GM19025 (cell line): ENCODE measurements at regions not wholly inside any gene's neighbourhood (a gene's known extent, or its start where the extent isn't known, plus 50 kb on each side); places are given as distances from the start of the nearest gene placed in this dataset.

ENCODE experiments used
- ATAC-seq: cut with Tn5 transposase; IDR thresholded peaks from one replicate; pipeline ENCODE4 v1.9.1; 2021; ENCODE audit warnings: mild to moderate bottlenecking, low read depth, moderate library complexity; ENCODE audit not compliant: unreplicated experiment

DNA sequence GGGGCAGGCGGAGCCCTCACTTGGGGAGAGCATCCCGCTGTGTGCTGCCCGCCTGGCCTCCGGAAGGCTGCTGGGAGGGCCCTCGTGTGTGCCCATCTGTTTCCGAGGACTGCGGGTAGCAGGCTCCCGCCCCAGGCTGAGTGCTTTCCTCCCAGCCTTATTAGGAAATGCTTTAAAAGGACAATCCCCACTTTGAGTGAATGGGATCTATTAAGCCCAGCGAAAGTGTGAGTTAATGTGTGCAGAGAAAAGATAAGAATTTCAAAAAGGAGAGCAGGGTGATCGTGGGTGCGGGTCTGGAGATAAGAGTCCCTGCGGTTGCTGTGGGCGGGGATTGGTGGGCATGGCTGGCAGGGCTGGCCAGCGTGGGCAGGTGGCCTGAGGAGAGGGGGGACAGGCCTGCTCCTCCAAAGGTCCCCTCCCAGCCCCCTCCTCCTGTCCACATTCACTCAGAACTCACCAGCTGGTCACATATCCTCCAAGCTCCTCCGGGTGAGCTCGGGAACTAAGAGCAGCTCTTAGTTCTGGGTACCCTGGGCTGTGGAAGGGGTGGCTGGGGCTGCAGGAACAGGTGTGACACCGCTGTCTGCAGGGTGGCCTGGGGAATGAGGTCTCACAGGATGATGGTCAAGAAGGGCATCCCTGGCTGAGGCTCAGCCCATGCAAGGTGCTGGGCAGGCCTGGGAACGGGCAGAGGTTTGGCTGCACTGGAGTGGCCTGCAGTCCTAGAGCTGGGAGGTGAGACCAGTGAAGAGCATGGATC is 1260.3 kb downstream of the BRD1 start:
- no peak for ATAC-seq

DNA sequence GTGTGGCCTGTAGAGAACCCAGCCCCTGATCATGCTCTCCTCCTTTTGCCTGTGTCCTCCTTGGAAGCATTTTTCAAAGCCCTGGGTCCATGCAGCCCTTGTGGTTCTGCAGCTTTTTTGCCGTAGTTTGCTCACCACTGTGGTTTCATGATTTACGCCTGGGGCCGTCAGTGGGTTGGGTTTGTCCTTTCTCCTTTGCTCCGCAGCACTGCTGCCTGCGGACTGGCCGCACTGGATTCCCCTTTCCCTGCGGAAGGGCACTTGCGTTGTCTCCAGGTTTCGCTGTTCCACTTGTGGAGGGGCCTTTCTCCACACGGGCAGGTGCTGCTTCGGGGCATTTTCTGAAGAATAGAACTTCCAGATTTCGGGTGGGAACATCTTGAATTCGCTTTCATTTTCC is 1260.9 kb downstream of the BRD1 start:
- no peak for ATAC-seq

DNA sequence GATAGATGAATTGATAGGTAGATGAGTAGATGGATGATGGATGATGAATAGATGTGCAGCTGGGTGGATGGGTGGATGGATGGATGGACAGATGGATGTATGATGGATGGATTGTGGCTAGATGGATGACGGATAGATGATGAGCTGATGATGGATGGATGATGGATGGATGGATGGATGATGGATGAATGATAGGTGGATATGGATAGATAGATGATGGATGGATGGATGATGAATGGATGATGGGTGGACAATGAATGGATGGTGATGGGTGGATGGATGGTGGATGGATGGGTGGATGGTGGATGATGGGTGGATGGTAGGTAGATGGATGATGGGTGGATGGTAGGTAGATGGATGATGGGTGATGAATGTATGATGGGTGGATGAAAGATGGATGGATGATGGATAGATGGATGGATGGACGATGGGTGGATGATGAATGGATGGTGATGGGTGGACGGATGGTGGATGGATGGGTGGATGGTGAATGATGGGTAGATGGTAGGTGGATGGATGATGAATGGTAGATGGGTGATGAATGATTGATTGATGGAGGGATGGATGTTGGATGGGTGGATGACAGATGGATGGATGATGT is 1261.7 kb downstream of the BRD1 start:
- ATAC-seq = no peak

DNA sequence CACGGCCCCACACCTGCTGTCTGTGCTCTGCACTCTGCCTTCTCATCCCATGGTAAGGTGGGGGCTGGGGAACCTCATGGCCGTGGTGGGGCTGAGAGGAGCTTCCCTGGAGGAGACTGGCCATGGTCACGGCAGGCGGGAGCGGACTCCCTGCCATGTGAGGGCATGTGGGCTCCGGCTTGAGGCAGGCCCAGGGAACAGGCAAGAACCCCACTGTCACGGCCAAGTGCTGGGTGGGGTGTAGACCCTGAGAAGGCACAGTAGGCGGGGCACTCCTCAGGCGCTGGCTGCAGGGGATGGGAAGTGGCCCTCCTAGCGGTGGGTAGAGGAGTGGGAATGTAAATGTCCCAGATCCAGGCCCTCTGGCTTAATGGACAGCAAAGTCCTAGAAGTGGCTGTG is 1262.7 kb downstream of the BRD1 start:
- no peak for ATAC-seq

DNA sequence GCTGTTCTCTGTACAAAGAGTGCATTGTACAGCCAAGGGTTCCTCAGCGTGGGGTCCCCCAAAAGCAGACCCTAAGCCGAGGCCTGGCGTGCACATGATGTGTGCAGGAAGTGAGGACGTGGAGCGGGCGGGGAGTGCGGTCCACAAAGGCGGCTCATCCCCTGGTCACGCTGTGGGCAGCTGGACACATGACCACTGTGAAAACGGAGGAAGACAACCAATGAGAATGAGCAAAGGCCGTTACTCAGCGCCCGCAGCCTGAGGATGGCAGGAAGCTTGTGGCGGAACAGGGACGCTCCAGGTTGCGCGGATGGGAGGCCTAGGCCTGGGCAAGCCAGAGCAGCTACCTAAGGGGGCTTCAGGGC is 1263.7 kb downstream of the BRD1 start:
- ATAC-seq = no peak

DNA sequence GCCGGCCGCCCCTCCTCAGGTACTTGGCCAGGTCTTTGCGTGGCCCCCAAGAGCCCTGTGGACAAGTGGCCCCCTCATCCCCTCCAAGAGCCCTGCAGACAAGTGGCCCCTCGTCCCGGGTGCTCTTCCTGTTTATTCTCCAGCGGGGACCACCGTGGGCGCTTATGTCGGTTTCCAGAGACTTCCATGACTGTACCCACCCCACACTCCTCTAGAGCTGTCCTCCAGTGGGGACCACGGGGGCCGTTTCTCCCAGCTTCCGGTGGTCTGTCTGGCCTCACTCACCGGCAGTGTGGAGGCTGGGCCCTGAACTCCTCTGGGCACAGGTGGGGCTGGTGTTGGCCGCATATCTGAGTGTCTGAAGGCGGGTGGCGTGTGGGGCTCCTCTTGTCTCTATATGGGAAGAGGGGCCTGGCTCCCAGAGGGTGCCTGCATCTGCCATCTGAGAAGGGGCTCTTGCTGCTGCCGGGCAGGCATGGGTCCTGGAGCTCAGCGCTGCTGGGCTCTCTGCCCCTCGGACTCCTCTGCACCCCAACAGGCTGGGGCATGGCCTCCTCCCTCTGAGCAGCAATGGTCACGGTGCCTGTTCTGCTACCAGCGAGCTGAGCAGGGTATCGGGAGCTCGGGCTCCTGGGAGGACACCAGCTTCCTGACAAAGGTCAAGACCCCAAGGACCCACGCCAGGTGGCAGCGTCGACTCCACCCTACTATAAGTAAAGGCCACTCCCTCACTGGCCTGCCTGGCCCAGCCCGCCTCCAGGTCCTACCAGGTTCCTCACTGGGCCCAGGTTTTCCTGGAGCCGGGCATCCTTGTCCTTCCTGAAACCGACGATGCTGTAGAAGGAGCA is 1264.3 kb downstream of the BRD1 start:
- no peak for ATAC-seq

DNA sequence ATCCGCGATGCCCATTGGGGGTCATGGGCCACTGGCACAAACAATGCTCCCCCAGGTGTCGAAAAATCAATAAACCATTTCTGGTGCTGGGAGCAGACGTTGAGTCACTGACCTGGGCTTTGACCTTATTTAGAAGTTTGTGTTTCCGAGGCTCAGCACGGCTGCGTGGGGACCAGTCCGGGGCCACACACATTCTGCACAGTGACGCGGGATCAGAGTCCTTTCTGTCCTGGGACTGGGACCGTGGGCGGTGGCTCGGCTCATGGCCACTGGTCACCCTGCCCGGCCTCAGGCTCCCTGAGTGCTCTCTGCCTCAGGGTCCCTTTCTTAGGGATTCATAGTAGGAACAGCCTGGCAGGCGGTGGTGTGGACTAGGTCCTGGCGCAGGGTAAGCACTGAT is 1266.0 kb downstream of the BRD1 start:
- ATAC-seq = no peak

DNA sequence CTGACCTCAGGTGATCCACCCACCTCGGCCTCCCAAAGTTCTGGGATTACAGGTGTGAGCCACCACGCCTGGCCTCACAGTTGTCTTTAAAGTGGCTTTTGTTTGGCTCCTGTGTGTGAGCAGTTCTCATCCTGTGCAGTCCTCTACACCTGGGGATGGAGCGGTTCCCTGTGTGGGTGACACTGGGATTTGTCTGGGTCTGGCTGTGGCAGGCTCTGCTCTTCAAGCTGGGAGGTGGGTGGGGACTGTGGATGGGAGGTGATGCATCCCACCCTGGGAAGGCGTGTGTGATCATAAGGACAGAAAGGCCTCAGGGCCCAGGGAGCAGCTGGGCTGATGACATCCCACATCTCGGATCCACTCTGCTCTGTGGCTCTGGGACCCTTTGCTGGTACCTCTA is 1266.8 kb downstream of the BRD1 start:
- ATAC-seq = no peak

DNA sequence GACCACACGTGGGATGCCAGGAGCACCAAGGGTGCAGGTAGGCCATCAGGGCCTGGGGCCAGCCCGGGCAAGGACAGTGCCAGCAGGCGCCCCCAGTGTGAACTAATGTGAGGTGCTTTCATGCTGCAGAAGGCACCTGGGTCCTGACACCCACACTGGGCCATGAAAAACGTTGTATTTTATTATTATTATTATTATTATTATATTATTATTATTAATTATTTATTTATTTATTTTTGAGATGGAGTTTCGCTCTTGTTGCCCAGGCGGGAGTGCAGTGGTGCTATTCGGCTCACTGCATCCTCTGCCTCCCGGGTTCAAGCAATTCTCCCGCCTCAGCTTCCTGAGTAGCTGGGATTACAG is 1267.3 kb downstream of the BRD1 start:
- ATAC-seq = no peak

DNA sequence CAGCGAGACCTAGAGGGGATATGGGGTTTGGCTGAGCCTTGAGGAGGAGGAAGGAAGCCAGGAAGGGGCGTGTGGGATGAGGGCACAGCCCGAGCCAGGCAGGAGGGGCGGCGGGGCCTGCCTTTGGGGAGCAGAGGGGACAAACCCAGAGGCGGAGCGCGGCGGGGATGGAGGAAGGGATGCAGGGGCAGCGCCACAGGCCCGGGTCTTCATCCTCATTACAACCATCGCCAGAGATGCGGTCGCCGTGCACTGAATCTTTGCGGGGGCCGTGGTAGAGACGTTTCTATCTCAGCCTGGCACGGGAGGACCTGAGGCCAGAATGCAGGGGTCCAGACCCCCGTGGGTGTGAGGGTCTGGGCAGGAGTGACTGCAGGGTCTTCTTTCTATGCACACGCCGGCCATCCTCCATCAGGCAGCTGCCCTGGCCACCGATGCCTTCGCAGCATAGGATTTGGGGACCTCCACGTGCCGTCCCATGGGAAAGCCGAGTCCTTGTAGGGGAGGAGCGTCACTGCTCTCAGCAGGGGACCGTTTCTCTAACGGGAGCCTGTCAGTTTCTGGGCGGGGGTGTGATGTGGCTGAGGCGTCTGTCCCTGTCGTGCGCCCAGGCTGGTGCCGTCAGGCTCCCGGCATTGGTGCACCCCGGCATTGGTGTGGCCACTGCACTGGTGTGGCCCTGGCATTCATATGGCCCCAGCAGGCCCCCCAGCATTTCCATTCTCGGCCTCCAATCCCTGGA is 1267.9 kb downstream of the BRD1 start:
- ATAC-seq = no peak

DNA sequence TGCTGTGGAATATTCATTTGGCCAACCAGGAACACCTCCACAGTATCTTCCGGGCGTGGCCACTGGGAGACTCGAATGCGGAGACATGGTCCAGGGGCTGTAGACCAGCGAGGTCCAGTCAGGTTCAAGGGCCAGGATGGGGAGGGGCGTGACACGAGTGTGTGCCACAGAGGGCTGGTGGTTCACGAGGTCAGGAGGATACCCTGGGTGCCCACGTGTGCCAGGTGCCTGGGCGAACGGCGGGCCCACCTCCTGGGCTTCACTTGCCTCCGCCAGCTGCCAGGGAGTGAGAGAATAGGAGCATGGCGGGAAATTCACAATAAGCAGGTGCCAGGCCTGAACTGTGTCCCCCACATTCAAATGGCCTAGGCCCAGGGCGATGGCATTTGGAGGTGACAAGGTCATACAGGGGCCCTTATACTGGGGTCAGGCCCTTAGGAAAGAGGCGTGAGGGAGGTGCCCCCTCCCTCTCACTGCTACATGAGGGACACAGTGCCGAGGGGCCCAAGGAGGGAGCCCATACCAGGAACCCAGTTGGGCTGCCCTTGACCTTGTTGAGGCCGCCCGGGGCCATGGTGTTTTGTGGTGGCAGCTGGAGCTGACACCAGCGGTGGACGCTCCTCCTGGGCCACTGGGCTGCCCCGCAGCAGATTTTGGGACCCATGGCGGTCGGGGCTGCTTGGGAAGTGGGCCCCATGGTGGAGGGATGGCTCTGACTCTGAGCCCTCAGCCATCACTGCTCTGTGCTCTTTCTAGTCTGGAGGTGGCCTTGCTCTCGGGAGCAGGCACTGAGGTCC is 1268.9 kb downstream of the BRD1 start:
- no peak for ATAC-seq

DNA sequence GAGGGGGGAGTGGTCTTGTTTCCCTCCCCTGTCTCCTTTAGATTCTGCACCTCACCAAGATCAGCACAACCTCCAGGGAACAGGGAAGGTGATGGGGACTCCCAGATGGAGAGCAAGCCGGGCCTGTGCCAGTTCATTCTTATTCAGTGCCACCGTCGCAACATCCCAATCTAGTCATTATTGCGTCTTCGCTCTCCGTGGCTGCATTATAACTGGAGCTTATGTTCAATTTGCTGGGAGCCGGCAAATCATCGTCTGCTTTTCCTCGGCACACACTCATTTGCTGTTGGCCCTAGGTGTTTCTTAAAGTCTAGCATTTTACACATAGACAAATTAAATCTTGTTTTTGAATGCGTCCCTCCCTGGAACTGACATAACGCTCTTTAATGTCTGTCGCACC is 1269.7 kb downstream of the BRD1 start:
- no peak for ATAC-seq

DNA sequence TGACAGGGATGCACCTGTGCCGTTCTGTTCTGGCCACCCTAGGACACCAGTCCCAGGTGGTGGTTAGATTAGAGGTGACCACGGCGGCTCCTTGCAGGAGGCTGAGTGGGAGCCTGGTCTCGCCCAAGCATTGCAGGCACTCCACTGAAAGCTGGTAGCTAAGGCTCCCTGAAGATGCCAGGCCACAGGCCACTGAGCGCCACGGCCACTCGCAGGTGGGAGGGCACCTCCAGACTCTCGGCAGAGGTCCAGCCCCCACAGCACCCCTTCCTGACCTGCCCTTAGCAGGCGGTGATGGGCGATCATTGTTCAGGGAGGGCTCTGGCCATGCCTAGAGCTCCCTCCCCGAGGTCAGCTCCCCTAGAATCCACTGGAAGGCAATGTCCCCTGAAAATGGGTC is 1270.2 kb downstream of the BRD1 start:
- no peak for ATAC-seq

DNA sequence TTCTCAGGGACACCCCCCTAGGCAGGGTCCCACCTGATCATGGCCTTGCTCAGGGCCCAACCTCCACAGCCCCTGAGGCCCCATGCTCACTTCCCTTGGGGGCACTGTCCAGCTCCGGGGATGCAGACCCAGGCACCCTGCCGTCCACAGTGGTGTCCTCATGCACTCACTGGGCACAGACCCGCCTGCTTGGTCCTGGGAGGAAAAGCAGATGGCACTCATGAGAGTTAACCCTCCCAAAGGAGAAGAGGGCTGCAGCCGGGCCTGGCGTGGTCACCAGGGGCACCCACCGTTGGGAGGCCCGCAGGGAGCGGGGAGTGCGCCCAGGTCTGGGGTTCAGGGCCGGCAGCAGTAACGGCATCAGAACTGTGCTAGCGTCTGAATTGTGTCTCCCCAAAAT is 1270.9 kb downstream of the BRD1 start:
- no peak for ATAC-seq

DNA sequence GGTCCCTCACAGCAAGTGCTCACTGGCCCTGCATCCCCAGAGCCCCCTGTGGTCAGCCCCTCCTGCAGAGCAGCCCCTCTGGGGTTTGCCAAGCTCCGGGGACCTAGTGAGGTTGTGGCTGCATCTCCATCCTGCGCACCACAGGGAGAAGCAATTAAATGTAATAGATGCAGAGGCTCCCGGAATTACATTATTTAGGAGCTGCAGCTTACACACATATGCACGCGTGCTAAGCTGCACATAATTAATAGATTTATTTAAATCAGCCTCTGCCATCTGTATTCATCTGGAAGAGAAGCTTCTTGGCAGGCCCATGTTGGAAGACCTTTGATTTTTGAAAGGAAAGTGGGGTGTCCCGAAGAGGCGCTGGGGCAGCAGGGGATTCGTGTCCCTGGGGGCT is 1271.5 kb downstream of the BRD1 start:
- ATAC-seq = no peak

DNA sequence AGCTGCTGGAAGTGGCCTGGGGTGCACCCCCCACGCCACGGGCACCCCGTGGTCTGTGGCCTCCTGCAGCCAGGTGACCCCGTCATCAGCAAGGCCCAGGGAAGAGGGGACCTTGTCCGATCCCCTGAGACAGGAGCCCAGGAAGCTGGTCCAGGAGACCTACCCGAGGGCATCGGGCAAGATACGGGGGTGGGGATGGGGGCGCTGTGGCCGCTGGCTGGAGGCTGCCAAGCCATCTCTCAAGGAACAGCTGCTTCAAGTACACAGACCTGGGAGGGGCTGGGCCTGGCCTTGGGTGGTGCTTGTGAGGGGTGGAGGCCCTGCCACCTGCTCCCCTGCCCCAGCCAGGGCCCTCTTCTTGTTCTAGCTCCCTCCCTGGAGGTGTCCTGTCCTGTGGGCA is 1272.1 kb downstream of the BRD1 start:
- ATAC-seq = no peak

DNA sequence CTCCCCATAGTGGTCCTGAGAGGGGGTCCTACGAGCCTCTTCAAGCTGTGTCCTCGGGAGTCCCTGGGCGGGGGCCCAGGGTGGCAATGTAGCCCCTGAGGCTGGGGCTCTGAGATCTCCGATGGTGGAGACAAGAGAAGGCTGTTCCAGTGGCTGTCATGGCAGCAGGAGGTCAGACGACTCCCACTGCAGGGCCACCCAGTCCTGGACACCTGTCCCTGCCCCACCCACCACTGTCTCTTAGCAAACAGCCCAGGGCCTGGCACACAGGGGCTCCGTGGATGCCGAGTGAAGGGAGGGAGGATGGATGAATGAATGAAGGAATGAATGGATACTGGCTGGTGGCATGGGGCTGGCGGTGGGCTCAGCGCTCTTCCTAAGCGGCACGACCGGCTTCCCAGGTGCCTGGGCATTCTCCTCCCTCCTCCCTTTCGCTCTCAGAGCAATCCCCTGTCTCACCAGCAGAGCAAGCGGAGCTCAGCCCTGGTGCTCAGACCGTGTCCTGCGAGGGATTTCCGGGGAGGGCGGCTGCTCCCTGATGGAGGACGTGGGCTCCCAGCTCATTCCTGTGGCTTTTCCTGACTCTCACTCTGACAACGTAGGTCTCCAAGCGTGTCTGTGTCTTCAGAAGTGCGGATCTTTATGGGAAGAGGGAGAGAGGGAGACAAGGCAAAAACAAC is 1272.6 kb downstream of the BRD1 start:
- ATAC-seq = no peak

DNA sequence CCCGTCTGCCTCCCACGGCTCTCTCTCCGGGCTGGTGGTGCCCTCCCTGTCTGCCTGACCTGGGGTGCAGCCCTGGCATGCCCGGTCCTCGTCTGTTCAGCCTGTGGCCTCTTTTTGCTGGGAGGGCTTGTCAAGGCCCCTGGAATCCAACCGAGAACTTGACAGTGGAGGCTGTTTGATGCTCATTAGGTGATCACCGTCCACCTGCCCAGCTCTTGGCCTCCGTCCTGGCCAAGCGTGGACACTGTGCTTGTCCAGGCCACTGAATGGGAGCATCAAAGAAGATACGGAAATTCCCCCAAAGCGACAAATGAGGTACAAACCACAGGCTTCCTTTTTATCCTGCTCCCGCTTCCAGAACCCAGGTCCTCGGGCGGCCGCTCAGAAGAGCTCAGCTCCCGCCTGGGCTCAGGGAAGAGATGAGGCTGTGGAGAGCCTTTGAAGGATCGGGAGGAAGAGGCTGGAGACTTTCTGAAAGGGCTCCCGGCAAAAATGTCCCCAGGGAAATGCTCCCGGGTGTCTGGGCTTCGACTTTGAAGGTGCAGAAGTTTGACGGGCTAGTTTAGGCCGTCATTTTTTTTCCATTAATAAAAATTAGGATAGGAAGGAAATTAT is 1273.9 kb downstream of the BRD1 start:
- ATAC-seq = no peak

DNA sequence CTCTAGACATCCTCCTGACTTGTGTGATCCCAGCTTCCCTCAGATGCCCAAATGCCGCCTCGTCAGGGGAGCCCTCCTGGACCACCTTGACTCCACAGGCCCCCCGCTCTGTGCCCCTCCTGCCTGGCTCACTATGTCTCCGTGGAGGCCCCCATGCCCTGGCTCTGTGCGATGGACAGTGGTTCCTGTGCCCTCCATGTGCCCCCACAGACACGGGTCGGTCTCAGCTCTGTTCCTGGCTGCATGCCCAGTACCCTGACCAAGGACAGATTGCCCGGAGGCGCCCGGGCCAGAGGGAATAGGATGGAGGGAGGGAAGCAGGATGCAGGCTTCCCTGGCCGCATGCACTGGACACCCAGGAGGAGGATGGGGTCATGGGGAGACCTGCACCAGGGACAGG is 1274.6 kb downstream of the BRD1 start:
- ATAC-seq = no peak
